Astrocyte of the cerebellum (primary cell): ENCODE measurements at regions not wholly inside any gene's neighbourhood (a gene's known extent, or its start where the extent isn't known, plus 50 kb on each side); places are given as distances from the start of the nearest gene placed in this dataset.

ENCODE experiments used
- DNase-seq: peaks from one replicate; pipeline ENCODE4 v3.0.0-alpha.2; 2011; ENCODE audit warnings: low read depth
- H3K4me3 ChIP-seq: 2 replicates; pipeline ENCODE4 v1.5.1; 2011; ENCODE audit warnings: mild to moderate bottlenecking, low read depth, low read length, moderate library complexity
- in situ Hi-C: cut with HindIII; loops from 2 replicates; pipeline ENCODE4 v1.10.0; 2017; ENCODE audit warnings: low sequenced_read_pairs
- TF ChIP-seq, protein P1 (sequence below): IDR thresholded peaks from 2 replicates; pipeline ENCODE4 v1.5.1; 2012; ENCODE audit warnings: low read length, low read depth, moderate library complexity, mild to moderate bottlenecking; ENCODE audit errors: missing control alignments

DNA sequence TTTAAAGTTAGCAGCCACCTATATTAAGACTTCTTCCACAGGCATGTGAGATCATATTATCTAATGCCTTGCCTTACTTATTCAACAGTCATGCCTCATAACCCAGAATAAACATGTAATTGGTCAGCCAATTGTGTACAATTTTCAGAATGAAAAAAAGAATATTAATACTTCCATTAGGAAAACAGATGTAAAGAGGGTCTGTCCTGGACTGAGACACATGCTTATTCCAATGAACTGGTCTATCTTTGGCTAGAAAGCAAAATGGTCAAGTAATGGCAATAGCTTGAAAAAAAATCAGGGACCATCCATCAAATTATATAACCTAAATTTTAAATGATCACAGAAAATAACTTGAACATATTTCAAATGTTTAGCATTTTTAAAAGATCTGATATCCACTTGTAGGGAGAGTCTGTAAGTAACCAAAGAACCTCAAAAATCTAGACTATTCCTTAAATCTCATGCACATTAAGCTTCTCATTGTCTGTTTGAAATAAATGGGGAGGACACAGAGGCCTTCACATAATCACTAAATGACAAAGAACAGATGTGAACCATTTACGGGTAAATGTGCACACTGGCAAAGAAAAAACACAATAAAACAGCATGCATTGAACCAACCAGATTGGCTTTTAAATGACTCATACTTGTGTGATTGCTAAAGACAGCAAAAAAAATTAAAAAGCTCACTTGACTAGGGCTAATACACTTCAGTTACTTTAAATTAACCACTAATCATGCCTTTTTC is 568.8 kb upstream of the PCDH15 start:
- H3K4me3 ChIP-seq: no peak overlapping the region
- DNase-seq: peak; percentile 79
- in situ Hi-C loops: no loop called here
- TF ChIP-seq, protein P1, sequence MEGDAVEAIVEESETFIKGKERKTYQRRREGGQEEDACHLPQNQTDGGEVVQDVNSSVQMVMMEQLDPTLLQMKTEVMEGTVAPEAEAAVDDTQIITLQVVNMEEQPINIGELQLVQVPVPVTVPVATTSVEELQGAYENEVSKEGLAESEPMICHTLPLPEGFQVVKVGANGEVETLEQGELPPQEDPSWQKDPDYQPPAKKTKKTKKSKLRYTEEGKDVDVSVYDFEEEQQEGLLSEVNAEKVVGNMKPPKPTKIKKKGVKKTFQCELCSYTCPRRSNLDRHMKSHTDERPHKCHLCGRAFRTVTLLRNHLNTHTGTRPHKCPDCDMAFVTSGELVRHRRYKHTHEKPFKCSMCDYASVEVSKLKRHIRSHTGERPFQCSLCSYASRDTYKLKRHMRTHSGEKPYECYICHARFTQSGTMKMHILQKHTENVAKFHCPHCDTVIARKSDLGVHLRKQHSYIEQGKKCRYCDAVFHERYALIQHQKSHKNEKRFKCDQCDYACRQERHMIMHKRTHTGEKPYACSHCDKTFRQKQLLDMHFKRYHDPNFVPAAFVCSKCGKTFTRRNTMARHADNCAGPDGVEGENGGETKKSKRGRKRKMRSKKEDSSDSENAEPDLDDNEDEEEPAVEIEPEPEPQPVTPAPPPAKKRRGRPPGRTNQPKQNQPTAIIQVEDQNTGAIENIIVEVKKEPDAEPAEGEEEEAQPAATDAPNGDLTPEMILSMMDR: no peak

- no peak overlapping the region for H3K4me3 ChIP-seq
- in situ Hi-C loops: no loop called here
Measured at GRCh38 chr10:55368467-55368866, 567.4 kb upstream of the PCDH15 start.

GRCh38 chr10:55367555-55367954 is 566.5 kb upstream of the PCDH15 start:
- in situ Hi-C loops: no loop called here

More at GRCh38 chr10:55368467-55368866, 567.4 kb upstream of the PCDH15 start:
- TF ChIP-seq, protein P1: no peak
- DNase-seq: no peak

GRCh38 chr10:55358539-55358938 is 557.5 kb upstream of the PCDH15 start:
- TF ChIP-seq, protein P1: no peak
- DNase-seq: no peak
- H3K4me3 ChIP-seq: no peak overlapping the region
- in situ Hi-C loops: no loop called here

More at GRCh38 chr10:55367555-55367954, 566.5 kb upstream of the PCDH15 start:
- DNase-seq: no peak
- TF ChIP-seq, protein P1: no peak
- no peak overlapping the region for H3K4me3 ChIP-seq

- TF ChIP-seq, protein P1: no peak
- no peak for DNase-seq
- H3K4me3 ChIP-seq: no peak overlapping the region
- in situ Hi-C loops: no loop called here
Measured at GRCh38 chr10:55353414-55353813, 552.4 kb upstream of the PCDH15 start.

- TF ChIP-seq, protein P1: no peak
- H3K4me3 ChIP-seq: no peak overlapping the region
- in situ Hi-C loops: no loop called here
- DNase-seq: no peak
Measured at GRCh38 chr10:55351431-55351830, 550.4 kb upstream of the PCDH15 start.

- no peak overlapping the region for H3K4me3 ChIP-seq
- DNase-seq: no peak
- TF ChIP-seq, protein P1: no peak
- in situ Hi-C loops: no loop called here
Measured at GRCh38 chr10:55348534-55348933, 547.5 kb upstream of the PCDH15 start.
